ENCODE measurements at regions not wholly inside any gene's neighbourhood (a gene's known extent, or its start where the extent isn't known, plus 50 kb on each side); places are given as distances from the start of the nearest gene placed in this dataset.

GRCh38 chr4:57689693-57690205 is 579.6 kb upstream of the IGFBP7 start:
- no peak for ATAC-seq (ENCODE audit: low FRiP score)
- TF ChIP-seq CTCF (IDR thresholded peaks at IDR 0.05): no peak
- no peak for DNase-seq (ENCODE audit: low spot score)

DNA sequence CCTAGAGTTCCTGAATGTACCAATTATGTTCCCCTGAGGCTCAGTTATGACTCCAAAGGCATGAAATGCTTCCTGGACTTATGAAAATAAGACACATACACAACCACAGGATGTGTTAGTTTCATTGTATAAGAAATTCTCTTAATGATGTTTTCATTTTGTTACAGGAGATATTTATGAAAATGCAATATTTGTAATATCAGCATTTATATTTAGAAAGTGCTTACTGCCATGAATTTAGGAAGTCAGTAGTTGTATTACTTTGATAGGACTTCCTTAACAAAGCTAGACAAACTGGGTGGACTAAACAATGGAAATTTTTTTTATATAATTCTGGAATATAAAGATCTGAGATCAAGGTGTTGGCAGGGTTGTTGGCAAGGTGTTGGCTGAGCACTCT is 572.1 kb upstream of the IGFBP7 start:
- ATAC-seq (ENCODE audit: low FRiP score): no peak
- TF ChIP-seq CTCF (IDR thresholded peaks at IDR 0.05): no peak
- no peak for DNase-seq (ENCODE audit: low spot score)

GRCh38 chr4:57679969-57680368 is 569.8 kb upstream of the IGFBP7 start:
- no peak for DNase-seq (ENCODE audit: low spot score)
- ATAC-seq (ENCODE audit: low FRiP score): no peak
- no peak for TF ChIP-seq CTCF (IDR thresholded peaks at IDR 0.05)

- no peak for DNase-seq (ENCODE audit: low spot score)
- TF ChIP-seq CTCF (IDR thresholded peaks at IDR 0.05): no peak
- ATAC-seq (ENCODE audit: low FRiP score): no peak
Observed at GRCh38 chr4:57676394-57676793, 566.2 kb upstream of the IGFBP7 start.

DNA sequence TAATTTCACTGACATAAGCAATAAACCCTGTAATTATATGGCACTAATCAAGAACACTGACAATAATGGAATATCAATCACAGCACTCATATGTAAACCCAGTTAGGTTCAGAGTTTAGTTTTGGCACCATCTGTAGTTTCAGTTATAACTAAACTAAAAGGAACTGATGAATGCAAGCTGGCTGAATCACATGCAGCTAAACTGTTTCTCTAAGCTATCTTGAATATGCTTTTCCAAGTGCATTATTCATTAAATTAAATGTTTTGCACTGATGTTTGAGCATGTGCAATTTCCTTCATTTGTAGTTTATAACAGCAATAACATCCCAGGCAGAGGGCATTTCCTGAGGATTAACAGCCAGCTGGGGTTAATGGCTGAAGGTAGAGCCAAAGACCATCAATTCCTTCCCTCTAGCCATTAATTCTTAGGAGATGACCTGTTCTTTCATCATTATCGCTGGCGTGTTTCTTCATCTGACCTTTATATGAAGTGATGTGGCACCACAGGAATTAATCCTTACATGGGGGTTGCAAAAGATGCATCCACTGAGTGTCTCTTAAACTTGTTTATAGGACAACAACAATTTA is 562.8 kb upstream of the IGFBP7 start:
- no peak for ATAC-seq (ENCODE audit: low FRiP score)

GRCh38 chr4:57668621-57669020 is 558.4 kb upstream of the IGFBP7 start:
- DNase-seq (ENCODE audit: low spot score): no peak

More for the DNA sequence above, 562.8 kb upstream of the IGFBP7 start:
- no peak for TF ChIP-seq CTCF (IDR thresholded peaks at IDR 0.05)
- DNase-seq (ENCODE audit: low spot score): no peak

More at GRCh38 chr4:57668621-57669020, 558.4 kb upstream of the IGFBP7 start:
- TF ChIP-seq CTCF (IDR thresholded peaks at IDR 0.05): no peak
- no peak for ATAC-seq (ENCODE audit: low FRiP score)

Measured in omental fat pad (tissue), 3 donors.